Erythroblast (primary cell): ENCODE measurements at regions not wholly inside any gene's neighbourhood (a gene's known extent, or its start where the extent isn't known, plus 50 kb on each side); places are given as distances from the start of the nearest gene placed in this dataset.

Source experiments
- GATA1 ChIP-seq: IDR thresholded peaks from 2 replicates; pipeline ENCODE4 v1.6.1; 2011; ENCODE audit warnings: low read depth, mild to moderate bottlenecking, control low read depth, low read length, moderate library complexity
- POLR2A ChIP-seq: IDR thresholded peaks from 2 replicates; pipeline ENCODE4 v1.6.1; 2011; ENCODE audit warnings: mild to moderate bottlenecking, low read length

DNA sequence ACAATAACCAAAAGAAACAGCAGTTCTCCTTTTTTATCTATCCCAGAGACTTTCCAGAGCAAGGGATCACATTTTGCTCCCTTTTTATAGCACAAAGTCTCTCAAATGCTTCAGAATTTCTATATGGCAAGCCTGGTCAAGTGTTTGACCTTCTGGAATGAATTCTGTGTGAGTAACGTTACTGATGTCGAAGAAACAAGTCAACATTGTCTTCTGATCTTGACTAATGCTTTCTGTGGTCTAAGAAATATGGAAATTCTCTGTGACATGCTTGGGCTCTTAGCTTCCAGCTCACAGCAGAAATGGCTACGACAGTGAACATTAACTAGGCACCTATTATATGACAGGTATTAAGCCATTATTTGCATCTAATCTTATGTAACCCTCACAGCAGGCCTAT lies 411.7 kb downstream of the CADM1 start:
- TF ChIP-seq POLR2A (no peak), GATA1 (no peak)
